ENCODE measurements at regions not wholly inside any gene's neighbourhood (a gene's known extent, or its start where the extent isn't known, plus 50 kb on each side); places are given as distances from the start of the nearest gene placed in this dataset.

DNA sequence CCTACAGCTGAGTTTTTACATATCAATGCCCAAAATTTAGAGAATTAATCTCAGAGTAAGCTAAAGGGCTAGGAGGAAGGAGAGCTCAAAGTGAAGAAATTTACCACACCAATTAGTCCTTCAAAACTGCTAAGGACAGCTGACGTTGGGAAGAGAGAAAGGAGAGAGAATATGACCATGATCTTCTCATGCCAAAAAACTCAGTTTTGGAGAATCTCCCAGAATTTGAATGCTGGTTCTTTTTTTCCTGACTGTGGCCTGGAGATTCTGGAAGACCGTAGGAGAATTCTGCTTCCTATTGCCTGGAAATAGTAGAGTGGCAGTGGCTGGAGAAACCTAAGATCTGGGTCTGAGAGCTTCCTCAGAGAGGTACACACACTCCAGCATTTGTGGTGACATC is 834.4 kb upstream of the SLIT2 start:
- TF ChIP-seq, protein P1, sequence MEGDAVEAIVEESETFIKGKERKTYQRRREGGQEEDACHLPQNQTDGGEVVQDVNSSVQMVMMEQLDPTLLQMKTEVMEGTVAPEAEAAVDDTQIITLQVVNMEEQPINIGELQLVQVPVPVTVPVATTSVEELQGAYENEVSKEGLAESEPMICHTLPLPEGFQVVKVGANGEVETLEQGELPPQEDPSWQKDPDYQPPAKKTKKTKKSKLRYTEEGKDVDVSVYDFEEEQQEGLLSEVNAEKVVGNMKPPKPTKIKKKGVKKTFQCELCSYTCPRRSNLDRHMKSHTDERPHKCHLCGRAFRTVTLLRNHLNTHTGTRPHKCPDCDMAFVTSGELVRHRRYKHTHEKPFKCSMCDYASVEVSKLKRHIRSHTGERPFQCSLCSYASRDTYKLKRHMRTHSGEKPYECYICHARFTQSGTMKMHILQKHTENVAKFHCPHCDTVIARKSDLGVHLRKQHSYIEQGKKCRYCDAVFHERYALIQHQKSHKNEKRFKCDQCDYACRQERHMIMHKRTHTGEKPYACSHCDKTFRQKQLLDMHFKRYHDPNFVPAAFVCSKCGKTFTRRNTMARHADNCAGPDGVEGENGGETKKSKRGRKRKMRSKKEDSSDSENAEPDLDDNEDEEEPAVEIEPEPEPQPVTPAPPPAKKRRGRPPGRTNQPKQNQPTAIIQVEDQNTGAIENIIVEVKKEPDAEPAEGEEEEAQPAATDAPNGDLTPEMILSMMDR (conservative IDR thresholded peaks at IDR 0.05; ENCODE audit: low read depth, low read length), result no peak
- DNase-seq (ENCODE audit: low read depth), result no peak
- no peak overlapping the region for H3K4me3 ChIP-seq (ENCODE audit: low read depth, low read length)

DNA sequence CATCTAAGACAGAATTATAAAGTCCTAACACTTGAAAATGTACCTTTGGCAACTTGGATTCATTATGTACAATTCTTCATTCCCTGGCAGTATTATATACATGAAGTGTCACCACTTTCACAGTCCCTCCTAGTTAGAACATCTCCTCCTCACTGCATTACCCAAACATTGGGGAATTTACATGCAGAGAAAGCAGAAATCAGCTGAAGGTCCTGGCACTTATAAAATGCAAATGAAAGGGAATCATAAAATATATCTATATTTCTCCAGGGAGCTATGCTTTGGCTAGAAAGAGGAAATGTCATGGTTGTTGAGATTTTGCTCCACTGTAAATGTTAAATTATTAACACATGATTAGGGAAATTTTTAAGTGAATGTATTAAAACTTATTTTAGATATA is 835.6 kb upstream of the SLIT2 start:
- no peak for DNase-seq (ENCODE audit: low read depth)
- H3K4me3 ChIP-seq (ENCODE audit: low read depth, low read length), result no peak overlapping the region
- TF ChIP-seq, protein P1 (conservative IDR thresholded peaks at IDR 0.05; ENCODE audit: low read depth, low read length), result no peak

DNA sequence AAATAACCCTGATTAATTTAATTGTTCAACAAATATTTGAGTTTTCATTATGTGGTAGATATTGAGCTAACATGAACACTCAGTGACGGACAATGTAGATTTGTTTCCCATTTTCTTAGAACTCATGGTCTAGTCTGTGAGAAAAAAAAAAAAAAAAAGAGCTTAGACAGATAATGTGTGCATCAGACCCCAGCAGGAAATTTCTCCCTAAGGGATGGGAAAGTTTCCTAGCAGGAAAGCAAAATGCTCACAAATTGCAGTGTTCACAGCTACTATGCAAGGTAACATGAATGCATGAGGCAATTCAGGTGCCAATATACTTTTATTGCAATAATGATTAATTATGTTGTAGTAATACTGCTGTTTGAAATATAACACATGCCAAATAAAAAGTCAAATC is 843.2 kb upstream of the SLIT2 start:
- DNase-seq (ENCODE audit: low read depth), result no peak
- H3K4me3 ChIP-seq (ENCODE audit: low read depth, low read length), result no peak overlapping the region
- TF ChIP-seq, protein P1 (conservative IDR thresholded peaks at IDR 0.05; ENCODE audit: low read depth, low read length), result no peak

DNA sequence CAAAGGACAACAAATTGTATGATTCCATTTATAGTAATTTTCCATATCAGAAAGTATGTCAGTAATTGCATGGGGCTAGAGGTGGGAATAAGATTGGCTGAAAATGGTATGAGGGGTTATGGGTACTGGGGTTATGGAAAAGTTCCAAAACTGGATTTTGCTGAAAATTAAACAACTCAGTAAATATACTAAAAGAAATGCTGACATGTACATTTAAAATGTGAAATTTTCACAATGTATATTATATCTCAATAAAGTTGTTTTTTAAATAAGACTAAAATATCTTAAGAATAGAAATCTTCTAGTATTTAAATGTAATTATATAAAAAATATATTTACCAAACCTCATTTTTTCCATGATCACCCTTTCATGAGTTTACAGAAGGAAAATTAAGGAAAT is 844.9 kb upstream of the SLIT2 start:
- TF ChIP-seq, protein P1 (conservative IDR thresholded peaks at IDR 0.05; ENCODE audit: low read depth, low read length), result no peak
- no peak overlapping the region for H3K4me3 ChIP-seq (ENCODE audit: low read depth, low read length)
- DNase-seq (ENCODE audit: low read depth), result no peak

DNA sequence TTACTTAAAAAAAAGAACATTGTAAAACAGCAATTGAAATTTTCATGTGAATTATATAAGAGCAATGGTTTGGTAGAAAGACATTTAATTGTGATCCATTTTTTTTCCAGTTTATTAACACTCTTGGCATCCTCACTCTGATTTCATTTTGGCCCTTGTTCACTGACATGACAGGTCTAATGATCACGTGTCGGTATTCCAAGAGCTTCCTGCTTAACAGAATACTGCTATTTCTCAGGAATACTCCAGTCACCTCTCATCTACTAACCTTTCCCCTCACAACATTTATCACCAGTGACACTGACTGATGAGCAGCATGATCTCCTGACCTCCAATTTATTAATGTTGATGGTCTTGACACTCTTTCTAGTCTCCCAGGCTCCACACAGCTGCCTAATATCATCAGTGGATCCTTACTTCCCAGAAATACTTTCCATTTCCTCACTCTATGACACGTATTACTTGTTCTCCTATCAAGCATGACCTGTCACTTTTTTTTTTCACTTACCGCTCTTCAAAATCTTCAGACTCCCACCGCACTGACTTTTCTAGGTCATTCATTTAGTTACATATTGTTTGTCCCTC is 847.8 kb upstream of the SLIT2 start:
- TF ChIP-seq, protein P1 (conservative IDR thresholded peaks at IDR 0.05; ENCODE audit: low read depth, low read length), result no peak
- H3K4me3 ChIP-seq (ENCODE audit: low read depth, low read length), result no peak overlapping the region
- no peak for DNase-seq (ENCODE audit: low read depth)

DNA sequence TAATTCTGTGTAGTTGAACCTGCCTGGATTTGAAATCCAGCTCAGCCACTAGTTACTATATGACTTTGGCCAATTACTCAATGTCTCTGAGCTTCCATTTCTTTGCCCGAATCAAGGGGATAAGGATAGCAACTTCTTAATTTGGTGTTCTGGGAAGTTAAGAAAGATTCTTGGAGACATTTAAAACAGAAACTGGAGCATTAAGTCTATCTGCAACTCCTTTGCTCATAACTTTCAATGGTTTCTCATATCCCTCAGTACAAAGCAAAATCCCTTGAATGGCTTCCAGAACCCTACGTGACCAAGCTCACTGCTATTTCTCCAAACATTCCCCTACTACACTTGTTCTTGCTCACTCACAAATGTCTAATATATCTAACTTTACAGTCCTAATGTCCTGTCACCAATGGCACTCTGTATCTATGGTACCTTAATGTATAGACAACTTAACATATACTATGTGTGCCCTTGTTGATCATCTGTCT is 849.1 kb upstream of the SLIT2 start:
- no peak overlapping the region for H3K4me3 ChIP-seq (ENCODE audit: low read depth, low read length)
- TF ChIP-seq, protein P1 (conservative IDR thresholded peaks at IDR 0.05; ENCODE audit: low read depth, low read length), result no peak
- no peak for DNase-seq (ENCODE audit: low read depth)

Data from choroid plexus epithelial cell (primary cell).